ENCODE measurements at regions not wholly inside any gene's neighbourhood (a gene's known extent, or its start where the extent isn't known, plus 50 kb on each side); places are given as distances from the start of the nearest gene placed in this dataset.

- no peak for TF ChIP-seq POLR2AphosphoS5 (IDR thresholded peaks at IDR 0.05; ENCODE audit: low read depth, low read length)
- no peak for TF ChIP-seq POLR2A (IDR thresholded peaks at IDR 0.05; ENCODE audit: low read depth, low read length)
- no peak for TF ChIP-seq TAF1 (IDR thresholded peaks at IDR 0.05; ENCODE audit: low read depth, low read length)
- no peak for TF ChIP-seq POU2F2 (IDR thresholded peaks at IDR 0.05; ENCODE audit: low read depth, low read length)
- TF ChIP-seq PAX5 (IDR thresholded peaks at IDR 0.05; ENCODE audit: insufficient read depth, low read length, severe bottlenecking), result no peak
- TF ChIP-seq SPI1 (IDR thresholded peaks at IDR 0.05; ENCODE audit: low read depth, low read length), result no peak
Observed at GRCh38 chr10:53622201-53622600, 849.6 kb upstream of the MBL2 start.
